ENCODE measurements at regions not wholly inside any gene's neighbourhood (a gene's known extent, or its start where the extent isn't known, plus 50 kb on each side); places are given as distances from the start of the nearest gene placed in this dataset.

GRCh38 chr16:8396463-8396862 lies 193.8 kb downstream of the TMEM114 start:
- H3K27ac ChIP-seq: no peak overlapping the region
- TF ChIP-seq CTCF (conservative IDR thresholded peaks at IDR 0.05) (no peak), ZFX (IDR thresholded peaks at IDR 0.05) (no peak)

- H3K27ac ChIP-seq: no peak overlapping the region
- TF ChIP-seq ZFX (IDR thresholded peaks at IDR 0.05) (no peak), CTCF (conservative IDR thresholded peaks at IDR 0.05) (no peak)
These were observed 199.1 kb downstream of the TMEM114 start for GRCh38 chr16:8391257-8391656.

GRCh38 chr16:8388684-8389083 lies 201.6 kb downstream of the TMEM114 start:
- TF ChIP-seq ZFX (IDR thresholded peaks at IDR 0.05) (no peak), CTCF (conservative IDR thresholded peaks at IDR 0.05) (no peak)
- no peak overlapping the region for H3K27ac ChIP-seq

- no peak for TF ChIP-seq CTCF (conservative IDR thresholded peaks at IDR 0.05)
- no peak for TF ChIP-seq ZFX (IDR thresholded peaks at IDR 0.05)
- H3K27ac ChIP-seq: no peak overlapping the region
These were observed 208.5 kb downstream of the TMEM114 start for GRCh38 chr16:8381814-8382213.

- no peak overlapping the region for H3K27ac ChIP-seq
- TF ChIP-seq ZFX (IDR thresholded peaks at IDR 0.05) (no peak), CTCF (conservative IDR thresholded peaks at IDR 0.05) (no peak)
These were observed 210.0 kb downstream of the TMEM114 start for GRCh38 chr16:8380311-8380710.

- no peak overlapping the region for H3K27ac ChIP-seq
- TF ChIP-seq CTCF (conservative IDR thresholded peaks at IDR 0.05) (no peak), ZFX (IDR thresholded peaks at IDR 0.05) (no peak)
These were observed 212.4 kb downstream of the TMEM114 start for GRCh38 chr16:8377864-8378263.

GRCh38 chr16:8376858-8377257 lies 213.5 kb downstream of the TMEM114 start:
- no peak overlapping the region for H3K27ac ChIP-seq
- TF ChIP-seq ZFX (IDR thresholded peaks at IDR 0.05): no peak
- no peak for TF ChIP-seq CTCF (conservative IDR thresholded peaks at IDR 0.05)

Measured in C4-2B (cell line).